ENCODE measurements at regions not wholly inside any gene's neighbourhood (a gene's known extent, or its start where the extent isn't known, plus 50 kb on each side); places are given as distances from the start of the nearest gene placed in this dataset.

DNA sequence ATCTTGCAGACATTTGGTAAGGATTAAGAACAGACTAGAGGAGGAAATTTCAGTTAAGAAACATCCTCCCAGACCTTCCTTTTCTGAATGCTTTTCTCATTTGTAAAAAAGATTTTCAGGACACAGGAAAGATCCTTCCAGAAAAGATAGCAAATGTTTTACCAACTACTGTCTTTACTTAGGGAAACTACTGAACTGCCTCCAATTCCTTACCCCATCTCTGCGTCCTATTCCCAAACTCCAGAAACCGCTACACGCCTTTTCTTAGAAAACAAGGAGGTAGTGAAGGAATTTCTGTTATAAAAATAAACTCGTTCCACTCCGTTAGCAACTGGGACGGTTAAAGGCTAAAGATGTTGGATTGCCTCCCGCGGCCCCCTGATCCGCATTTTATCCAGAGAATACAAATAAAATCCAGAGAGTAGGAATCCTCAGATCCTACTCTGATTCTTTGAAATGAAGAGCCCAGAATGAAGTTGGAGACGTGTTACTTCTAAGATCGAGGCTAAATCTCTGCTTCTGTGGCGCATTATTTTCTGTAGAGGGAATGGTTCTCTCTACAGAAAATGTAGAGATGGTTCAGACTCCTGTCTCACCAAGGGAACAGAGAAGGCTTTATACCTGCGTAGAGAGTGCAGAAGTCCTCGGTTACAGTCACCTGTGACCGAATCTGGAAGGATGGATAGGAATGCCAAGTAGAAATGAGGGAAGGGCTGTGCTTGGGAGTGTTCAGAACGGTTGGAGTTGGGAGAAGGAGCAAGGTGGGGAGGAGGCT lies 133.0 kb downstream of the GPX5 start:
- H3K4me1 Mint-ChIP-seq: peaks cover 14% of the 10 kb centered on the region
- ATAC-seq (peak; percentile 77), DNase-seq (ENCODE audit: low spot score) (no peak)
- ChIA-PET POLR2A (no interaction called here), CTCF (interaction anchor here (0.8 to 1.1 kb wide), 2 partner anchors 10 to 15 kb away, joined by 4 read pairs; no protein-coding TSS in a partner anchor)
- H3K36me3 Mint-ChIP-seq: no peaks in the 10 kb centered on the region
- no peak overlapping the region for H3K27ac Mint-ChIP-seq
- peak overlapping the region; percentile 93 for H3K4me3 Mint-ChIP-seq
- H3K9me3 Mint-ChIP-seq: no peaks in the 10 kb centered on the region
- TF ChIP-seq, protein P1, sequence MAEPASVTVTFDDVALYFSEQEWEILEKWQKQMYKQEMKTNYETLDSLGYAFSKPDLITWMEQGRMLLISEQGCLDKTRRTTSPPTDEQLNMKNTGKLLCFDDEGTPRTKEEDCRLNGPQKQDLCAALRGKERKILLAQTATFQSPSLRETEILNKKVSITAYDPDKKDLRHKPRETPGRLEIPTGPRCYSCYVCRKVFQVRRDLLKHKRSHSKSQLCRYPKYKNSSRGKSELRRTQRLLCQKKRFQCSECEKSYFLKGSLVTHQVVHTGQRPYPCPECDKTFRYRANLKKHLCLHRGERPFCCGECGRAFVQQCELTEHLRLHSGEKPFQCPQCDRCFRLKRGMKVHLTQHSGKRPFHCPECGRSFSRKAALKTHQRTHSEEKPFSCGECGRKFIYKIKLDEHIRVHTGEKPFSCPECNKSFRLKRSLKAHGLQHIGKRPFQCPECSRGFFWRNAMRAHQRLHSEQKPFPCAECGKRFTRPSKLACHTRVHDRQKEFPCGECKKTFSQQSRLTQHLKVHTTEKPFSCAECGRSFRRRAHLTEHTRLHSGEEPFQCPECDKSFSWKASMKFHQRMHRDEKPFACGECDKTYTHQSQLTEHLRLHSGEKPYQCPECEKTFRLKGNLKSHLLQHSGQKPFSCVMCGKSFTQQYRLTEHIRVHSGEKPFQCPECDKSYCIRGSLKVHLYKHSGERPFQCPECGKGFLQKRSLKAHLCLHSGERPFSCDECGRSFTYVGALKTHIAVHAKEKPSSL (CRISPR knock-in tag; conservative IDR thresholded peaks at IDR 0.05): no peak
- TF ChIP-seq JAZF1 (CRISPR knock-in tag; IDR thresholded peaks at IDR 0.05): no peak
- no peak for TF ChIP-seq ZNF671 (CRISPR knock-in tag; IDR thresholded peaks at IDR 0.05)
- TF ChIP-seq ZNF317 (CRISPR knock-in tag; IDR thresholded peaks at IDR 0.05; ENCODE audit: borderline replicate concordance, low read depth): no peak
- TF ChIP-seq OVOL2 (CRISPR knock-in tag; IDR thresholded peaks at IDR 0.05; ENCODE audit: borderline replicate concordance): no peak
- TF ChIP-seq ZNF121 (CRISPR knock-in tag; IDR thresholded peaks at IDR 0.05): no peak
- TF ChIP-seq, protein P2, sequence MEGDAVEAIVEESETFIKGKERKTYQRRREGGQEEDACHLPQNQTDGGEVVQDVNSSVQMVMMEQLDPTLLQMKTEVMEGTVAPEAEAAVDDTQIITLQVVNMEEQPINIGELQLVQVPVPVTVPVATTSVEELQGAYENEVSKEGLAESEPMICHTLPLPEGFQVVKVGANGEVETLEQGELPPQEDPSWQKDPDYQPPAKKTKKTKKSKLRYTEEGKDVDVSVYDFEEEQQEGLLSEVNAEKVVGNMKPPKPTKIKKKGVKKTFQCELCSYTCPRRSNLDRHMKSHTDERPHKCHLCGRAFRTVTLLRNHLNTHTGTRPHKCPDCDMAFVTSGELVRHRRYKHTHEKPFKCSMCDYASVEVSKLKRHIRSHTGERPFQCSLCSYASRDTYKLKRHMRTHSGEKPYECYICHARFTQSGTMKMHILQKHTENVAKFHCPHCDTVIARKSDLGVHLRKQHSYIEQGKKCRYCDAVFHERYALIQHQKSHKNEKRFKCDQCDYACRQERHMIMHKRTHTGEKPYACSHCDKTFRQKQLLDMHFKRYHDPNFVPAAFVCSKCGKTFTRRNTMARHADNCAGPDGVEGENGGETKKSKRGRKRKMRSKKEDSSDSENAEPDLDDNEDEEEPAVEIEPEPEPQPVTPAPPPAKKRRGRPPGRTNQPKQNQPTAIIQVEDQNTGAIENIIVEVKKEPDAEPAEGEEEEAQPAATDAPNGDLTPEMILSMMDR (IDR thresholded peaks at IDR 0.05): no peak
- TF ChIP-seq HMGA2 (CRISPR knock-in tag; IDR thresholded peaks at IDR 0.05): no peak
- no peak for TF ChIP-seq IRF2 (CRISPR knock-in tag; IDR thresholded peaks at IDR 0.05; ENCODE audit: borderline replicate concordance, low read depth)
- TF ChIP-seq, protein P3, sequence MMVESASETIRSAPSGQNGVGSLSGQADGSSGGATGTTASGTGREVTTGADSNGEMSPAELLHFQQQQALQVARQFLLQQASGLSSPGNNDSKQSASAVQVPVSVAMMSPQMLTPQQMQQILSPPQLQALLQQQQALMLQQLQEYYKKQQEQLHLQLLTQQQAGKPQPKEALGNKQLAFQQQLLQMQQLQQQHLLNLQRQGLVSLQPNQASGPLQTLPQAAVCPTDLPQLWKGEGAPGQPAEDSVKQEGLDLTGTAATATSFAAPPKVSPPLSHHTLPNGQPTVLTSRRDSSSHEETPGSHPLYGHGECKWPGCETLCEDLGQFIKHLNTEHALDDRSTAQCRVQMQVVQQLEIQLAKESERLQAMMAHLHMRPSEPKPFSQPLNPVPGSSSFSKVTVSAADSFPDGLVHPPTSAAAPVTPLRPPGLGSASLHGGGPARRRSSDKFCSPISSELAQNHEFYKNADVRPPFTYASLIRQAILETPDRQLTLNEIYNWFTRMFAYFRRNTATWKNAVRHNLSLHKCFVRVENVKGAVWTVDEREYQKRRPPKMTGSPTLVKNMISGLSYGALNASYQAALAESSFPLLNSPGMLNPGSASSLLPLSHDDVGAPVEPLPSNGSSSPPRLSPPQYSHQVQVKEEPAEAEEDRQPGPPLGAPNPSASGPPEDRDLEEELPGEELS (CRISPR knock-in tag; IDR thresholded peaks at IDR 0.05): no peak
- H3K27me3 Mint-ChIP-seq (ENCODE audit: low read depth): no peaks in the 10 kb centered on the region

DNA sequence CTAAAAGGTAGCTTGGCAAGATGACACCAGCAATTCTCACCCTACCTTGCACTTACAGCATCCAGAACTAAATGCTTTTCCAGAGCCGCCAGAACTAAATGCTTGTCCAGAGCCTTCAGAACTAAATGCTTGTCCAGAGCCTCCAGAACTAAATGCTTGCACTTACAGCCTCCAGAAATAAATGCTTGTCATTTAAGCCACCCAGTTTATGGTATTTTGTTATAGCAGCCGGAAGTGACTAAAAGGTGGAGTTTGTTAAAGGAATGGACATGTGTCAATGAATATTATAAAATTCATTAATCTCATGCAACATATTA lies 133.5 kb downstream of the GPX5 start:
- Mint-ChIP-seq H3K27ac (no peak overlapping the region), H3K27me3 (ENCODE audit: low read depth) (no peaks in the 10 kb centered on the region), H3K4me3 (peak overlapping the region; percentile 93), H3K4me1 (peaks cover 14% of the 10 kb centered on the region), H3K36me3 (no peaks in the 10 kb centered on the region), H3K9me3 (no peaks in the 10 kb centered on the region)
- ChIA-PET POLR2A (no interaction called here), CTCF (no interaction called here)
- no peak for DNase-seq (ENCODE audit: low spot score)
- TF ChIP-seq TP53 (CRISPR knock-in tag; IDR thresholded peaks at IDR 0.05) (no peak), ZNF121 (CRISPR knock-in tag; IDR thresholded peaks at IDR 0.05) (no peak), ESRRA (CRISPR knock-in tag; IDR thresholded peaks at IDR 0.05; ENCODE audit: borderline replicate concordance) (no peak), GABPB1 (CRISPR knock-in tag; IDR thresholded peaks at IDR 0.05) (no peak), ELF4 (CRISPR knock-in tag; IDR thresholded peaks at IDR 0.05; ENCODE audit: low read depth) (no peak), FOXK1 (CRISPR knock-in tag; IDR thresholded peaks at IDR 0.05) (no peak)
- TF ChIP-seq, protein P4, sequence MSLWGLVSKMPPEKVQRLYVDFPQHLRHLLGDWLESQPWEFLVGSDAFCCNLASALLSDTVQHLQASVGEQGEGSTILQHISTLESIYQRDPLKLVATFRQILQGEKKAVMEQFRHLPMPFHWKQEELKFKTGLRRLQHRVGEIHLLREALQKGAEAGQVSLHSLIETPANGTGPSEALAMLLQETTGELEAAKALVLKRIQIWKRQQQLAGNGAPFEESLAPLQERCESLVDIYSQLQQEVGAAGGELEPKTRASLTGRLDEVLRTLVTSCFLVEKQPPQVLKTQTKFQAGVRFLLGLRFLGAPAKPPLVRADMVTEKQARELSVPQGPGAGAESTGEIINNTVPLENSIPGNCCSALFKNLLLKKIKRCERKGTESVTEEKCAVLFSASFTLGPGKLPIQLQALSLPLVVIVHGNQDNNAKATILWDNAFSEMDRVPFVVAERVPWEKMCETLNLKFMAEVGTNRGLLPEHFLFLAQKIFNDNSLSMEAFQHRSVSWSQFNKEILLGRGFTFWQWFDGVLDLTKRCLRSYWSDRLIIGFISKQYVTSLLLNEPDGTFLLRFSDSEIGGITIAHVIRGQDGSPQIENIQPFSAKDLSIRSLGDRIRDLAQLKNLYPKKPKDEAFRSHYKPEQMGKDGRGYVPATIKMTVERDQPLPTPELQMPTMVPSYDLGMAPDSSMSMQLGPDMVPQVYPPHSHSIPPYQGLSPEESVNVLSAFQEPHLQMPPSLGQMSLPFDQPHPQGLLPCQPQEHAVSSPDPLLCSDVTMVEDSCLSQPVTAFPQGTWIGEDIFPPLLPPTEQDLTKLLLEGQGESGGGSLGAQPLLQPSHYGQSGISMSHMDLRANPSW (CRISPR knock-in tag; conservative IDR thresholded peaks at IDR 0.05; ENCODE audit: low read depth): no peak
- ATAC-seq: no peak

All from WTC11 (cell line).